ENCODE measurements at regions not wholly inside any gene's neighbourhood (a gene's known extent, or its start where the extent isn't known, plus 50 kb on each side); places are given as distances from the start of the nearest gene placed in this dataset.

GRCh38 chr1:98107256-98107655 lies 186.4 kb upstream of the DPYD start:
- no peak for DNase-seq

GRCh38 chr1:98104289-98104688 lies 183.5 kb upstream of the DPYD start:
- no peak for DNase-seq

GRCh38 chr1:98103617-98104285 lies 182.9 kb upstream of the DPYD start:
- peak in 1 of 4 experiments; percentile 1 for DNase-seq

- no peak for DNase-seq
Measured at GRCh38 chr1:98102345-98103030, 181.7 kb upstream of the DPYD start.

- no peak for DNase-seq
Measured at GRCh38 chr1:98101364-98101763, 180.5 kb upstream of the DPYD start.

GRCh38 chr1:98099501-98099900 lies 178.7 kb upstream of the DPYD start:
- no peak for DNase-seq

GRCh38 chr1:98098473-98098872 lies 177.6 kb upstream of the DPYD start:
- DNase-seq, result no peak

- DNase-seq, result no peak
Measured at GRCh38 chr1:98090351-98090750, 169.5 kb upstream of the DPYD start.

- DNase-seq, result no peak
Measured at GRCh38 chr1:98088381-98088780, 167.5 kb upstream of the DPYD start.

GRCh38 chr1:98086796-98087441 lies 166.1 kb upstream of the DPYD start:
- no peak for DNase-seq

- no peak for DNase-seq
Measured at GRCh38 chr1:98086156-98086555, 165.3 kb upstream of the DPYD start.

GRCh38 chr1:98084188-98084587 lies 163.4 kb upstream of the DPYD start:
- no peak for DNase-seq

GRCh38 chr1:98081944-98082343 lies 161.1 kb upstream of the DPYD start:
- DNase-seq, result no peak

- DNase-seq, result peak in 2 of 4 experiments; percentile 35 to 40
Measured at GRCh38 chr1:98078596-98078995, 157.8 kb upstream of the DPYD start.

- no peak for DNase-seq
Measured at GRCh38 chr1:98077691-98078090, 156.9 kb upstream of the DPYD start.

GRCh38 chr1:98075626-98076025 lies 154.8 kb upstream of the DPYD start:
- no peak for DNase-seq

GRCh38 chr1:98073823-98074222 lies 153.0 kb upstream of the DPYD start:
- no peak for DNase-seq

- DNase-seq, result no peak
Measured at GRCh38 chr1:98073106-98073505, 152.3 kb upstream of the DPYD start.

GRCh38 chr1:98072047-98072446 lies 151.2 kb upstream of the DPYD start:
- DNase-seq, result no peak

- DNase-seq, result no peak
Measured at GRCh38 chr1:98068016-98068415, 147.2 kb upstream of the DPYD start.

- DNase-seq, result no peak
Measured at GRCh38 chr1:98066911-98067310, 146.1 kb upstream of the DPYD start.

- DNase-seq, result no peak
Measured at GRCh38 chr1:98059620-98060019, 138.8 kb upstream of the DPYD start.

- DNase-seq, result no peak
Measured at GRCh38 chr1:98058676-98059075, 137.8 kb upstream of the DPYD start.

Data from suppressor macrophage (primary cell).